Spleen (tissue), 7 donors: ENCODE measurements at regions not wholly inside any gene's neighbourhood (a gene's known extent, or its start where the extent isn't known, plus 50 kb on each side); places are given as distances from the start of the nearest gene placed in this dataset.

Source experiments
- CTCF ChIP-seq, 11 experiments: fragments of 200-600 bp in 7 of 11; fragments of 450-650 bp in 4 of 11; sonication (generic) in 4 of 11; IDR thresholded peaks in 8 of 11; conservative IDR thresholded peaks in 3 of 11; 1 replicate in 7 of 11; 2 replicates in 4 of 11; pipeline versions ENCODE4 v1.4.0 to v1.8.0; 2016 to 2021; ENCODE audit warnings: antibody characterized with exemption in 11 of 11, inconsistent platforms in 4 of 11, mild to moderate bottlenecking in 1 of 11
- POLR2A ChIP-seq, 3 donors: fragments of 450-650 bp; IDR thresholded peaks; one replicate each; pipeline ENCODE4 v1.5.1; 2017; ENCODE audit warnings: antibody characterized with exemption in 3 of 3, mild to moderate bottlenecking in 1 of 3
- POLR2AphosphoS5 ChIP-seq, 3 donors: sonication (generic); formaldehyde crosslinking; IDR thresholded peaks; one replicate each; pipeline ENCODE4 v1.5.1; 2017; ENCODE audit warnings: antibody characterized with exemption in 3 of 3
- donor health status: DM: no; HTN: no; CAD: no; lungs with moderate emphysema.
- donor health status: DM: no; HTN: no; CAD: no.
- donor health status: DM: no; HTN: no; CAD: no.

GRCh38 chr1:98260839-98261238 lies 340.0 kb upstream of the DPYD start:
- TF ChIP-seq CTCF (IDR thresholded peaks at IDR 0.05 in 8 of 11, conservative IDR thresholded peaks at IDR 0.05 in 3 of 11) (no peak), POLR2A (IDR thresholded peaks at IDR 0.05) (no peak), POLR2AphosphoS5 (IDR thresholded peaks at IDR 0.05) (no peak)
